Dermis microvascular lymphatic vessel endothelial cell (primary cell): ENCODE measurements at regions not wholly inside any gene's neighbourhood (a gene's known extent, or its start where the extent isn't known, plus 50 kb on each side); places are given as distances from the start of the nearest gene placed in this dataset.
A peak's percentile ranks its signal among the peaks of the same experiment; 100 is the strongest.

ENCODE experiments used
- DNase-seq, 2 donors: peaks; one replicate each; pipeline versions ENCODE4 v3.0.0 to v3.0.0-alpha.2; 2010; ENCODE audit warnings: low read depth in 2 of 2

- no peak for DNase-seq
Measured at GRCh38 chr13:108435393-108436149, 166.1 kb downstream of the TNFSF13B start.

GRCh38 chr13:108437496-108437895 lies 168.0 kb downstream of the TNFSF13B start:
- DNase-seq = no peak

GRCh38 chr13:108439556-108439955 lies 170.0 kb downstream of the TNFSF13B start:
- no peak for DNase-seq

DNA sequence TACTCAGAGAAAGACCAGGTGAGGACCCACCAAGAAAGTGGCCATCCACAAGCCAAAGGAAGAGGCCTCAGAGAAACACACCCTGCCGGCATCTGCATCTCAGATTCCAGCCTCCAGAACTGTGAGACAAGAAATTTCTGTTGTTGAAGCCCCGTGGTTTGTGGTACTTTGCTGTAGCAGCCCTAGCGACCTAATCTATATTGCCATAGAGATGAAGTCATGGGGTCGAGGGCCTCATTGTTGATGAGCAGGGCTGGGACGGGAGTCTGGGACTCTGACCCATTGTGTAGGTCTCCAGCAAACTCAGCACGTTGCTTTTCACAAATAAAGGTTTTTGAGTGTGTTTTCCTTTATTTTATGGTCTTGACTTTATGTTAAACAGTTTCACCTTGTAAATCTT lies 174.9 kb downstream of the TNFSF13B start:
- no peak for DNase-seq

DNA sequence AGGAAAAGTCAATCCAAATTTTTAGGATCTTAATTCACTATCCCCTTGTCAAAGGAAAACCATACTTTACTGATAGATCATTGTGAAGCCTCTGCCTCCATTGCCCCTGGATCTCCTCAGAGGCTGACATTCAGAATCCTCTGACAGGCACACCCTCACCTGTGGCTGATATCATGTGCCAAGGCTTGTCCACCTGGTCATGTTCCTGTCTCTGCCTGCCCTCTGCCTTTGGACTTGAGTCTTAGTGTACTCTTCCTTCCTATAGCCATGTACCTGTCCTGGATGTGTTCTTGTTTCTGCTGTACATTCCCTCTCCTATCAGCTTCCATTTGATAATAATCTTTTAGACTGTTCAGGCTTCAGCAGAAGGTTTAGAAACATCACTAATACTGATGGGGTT lies 179.4 kb downstream of the TNFSF13B start:
- no peak for DNase-seq

- no peak for DNase-seq
Measured at GRCh38 chr13:108451121-108451520, 178.3 kb upstream of the MYO16 start.

GRCh38 chr13:108455320-108455719 lies 174.1 kb upstream of the MYO16 start:
- no peak for DNase-seq

GRCh38 chr13:108460043-108460442 lies 169.4 kb upstream of the MYO16 start:
- no peak for DNase-seq

GRCh38 chr13:108460746-108461145 lies 168.7 kb upstream of the MYO16 start:
- DNase-seq = no peak

DNA sequence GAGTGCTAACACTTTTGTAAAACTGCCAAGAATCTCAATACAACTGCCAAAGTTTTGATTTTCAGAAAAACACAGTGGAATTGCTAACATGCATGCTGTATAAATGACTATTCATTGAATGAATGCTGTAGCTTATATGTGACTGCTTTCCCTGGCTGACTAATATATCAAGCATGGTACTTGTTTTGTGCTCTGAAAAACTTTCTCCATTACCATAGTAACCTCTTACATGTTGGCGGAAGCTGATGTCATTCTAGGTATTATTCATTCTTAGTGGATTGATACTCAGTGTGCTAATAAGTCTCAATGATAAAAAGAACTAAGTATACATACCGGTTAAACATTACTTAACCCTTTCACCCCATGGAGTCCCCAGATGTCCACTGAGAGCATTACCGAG lies 166.1 kb upstream of the MYO16 start:
- DNase-seq = peak in 1 of 2 donors; percentile 3

GRCh38 chr13:108470921-108471320 lies 158.5 kb upstream of the MYO16 start:
- no peak for DNase-seq

DNA sequence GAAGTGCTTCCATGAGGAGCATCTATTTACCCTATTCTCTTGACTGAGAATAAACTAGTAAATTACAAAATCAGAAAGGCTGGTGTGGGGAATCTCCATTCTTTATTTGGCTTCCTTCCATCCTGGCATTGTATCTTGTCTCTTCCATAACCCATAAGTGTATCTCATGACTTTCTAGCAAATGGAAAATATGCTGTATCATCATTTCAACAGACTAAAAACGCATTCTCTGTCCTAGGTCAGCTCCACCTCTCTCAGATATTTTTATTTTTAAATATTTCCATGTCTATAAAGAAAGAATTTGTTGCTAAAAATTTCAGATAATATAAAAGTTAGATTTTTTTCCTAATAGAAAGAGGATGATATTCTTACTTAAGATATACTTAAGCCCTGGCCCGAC lies 154.2 kb upstream of the MYO16 start:
- no peak for DNase-seq

- no peak for DNase-seq
Measured at GRCh38 chr13:108477376-108477775, 152.0 kb upstream of the MYO16 start.

- no peak for DNase-seq
Measured at GRCh38 chr13:108478179-108478578, 151.2 kb upstream of the MYO16 start.

GRCh38 chr13:108483981-108484380 lies 145.4 kb upstream of the MYO16 start:
- no peak for DNase-seq

GRCh38 chr13:108486096-108486495 lies 143.3 kb upstream of the MYO16 start:
- no peak for DNase-seq

DNA sequence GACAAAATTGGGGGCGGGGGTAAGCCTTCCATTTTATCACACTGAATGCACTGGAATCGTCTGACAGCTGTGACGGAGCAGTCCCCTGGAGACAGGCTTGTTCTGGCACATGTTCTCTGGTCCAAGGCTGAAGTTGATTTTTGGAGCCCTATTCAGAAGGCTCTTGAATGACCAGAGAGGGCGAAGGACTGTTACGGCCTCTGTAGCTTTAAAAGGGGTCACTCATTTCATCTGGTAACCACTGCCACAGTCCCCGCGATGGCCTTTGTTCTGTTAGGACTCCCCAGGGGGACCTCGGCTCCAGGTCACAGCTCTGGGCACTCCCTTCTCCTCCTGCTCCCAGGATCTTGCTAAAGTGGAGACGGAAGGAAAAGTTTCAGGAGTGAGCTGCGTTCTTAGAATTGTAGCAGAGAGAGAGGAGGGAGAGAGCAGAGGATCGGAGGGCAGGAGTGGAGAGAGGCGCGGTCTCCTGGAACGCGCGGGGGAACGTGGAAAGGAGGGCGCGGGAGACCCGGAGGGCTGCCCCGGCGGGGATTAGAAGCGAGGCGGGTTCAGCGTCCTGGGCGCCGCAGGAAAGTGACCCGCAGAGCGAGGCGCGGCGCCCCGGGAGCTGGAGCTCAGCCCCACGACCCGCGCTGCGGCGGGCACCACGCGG lies 134.3 kb upstream of the MYO16 start:
- DNase-seq = no peak

DNA sequence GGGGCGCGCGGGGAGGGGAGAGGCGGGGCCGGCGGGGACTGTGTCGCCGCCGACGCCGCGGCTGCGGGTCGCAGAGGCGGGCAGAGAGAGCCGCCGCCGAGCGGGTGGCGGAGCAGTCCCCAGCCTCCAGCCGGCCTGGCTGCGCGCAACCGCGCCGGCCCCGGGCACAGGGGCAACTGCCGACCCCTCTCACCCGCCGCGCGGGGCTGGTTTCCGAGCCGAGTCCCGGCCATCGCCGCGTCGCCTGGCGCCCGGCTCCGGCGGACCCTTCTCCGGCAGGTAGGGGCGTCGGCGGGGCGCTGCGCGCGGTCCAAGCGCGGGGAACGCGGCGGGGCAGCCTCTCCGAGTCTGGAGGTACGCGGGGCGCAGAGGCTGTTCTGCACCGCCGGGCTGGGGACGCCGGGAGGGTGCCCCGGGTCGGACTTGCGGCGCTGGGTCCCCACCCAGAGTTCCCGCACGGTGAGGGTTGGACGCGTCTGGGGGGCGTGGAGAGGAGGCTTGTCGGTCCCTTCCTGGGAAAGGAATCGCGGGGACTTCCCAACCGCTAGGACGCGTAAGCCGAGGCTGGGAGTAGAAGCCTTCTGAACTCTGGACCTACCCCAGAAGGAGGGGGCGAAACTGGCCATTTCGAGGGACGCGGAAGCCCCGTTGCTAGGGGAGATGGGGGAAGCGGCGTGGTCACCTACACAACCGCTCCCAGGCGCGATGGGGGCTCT lies 133.6 kb upstream of the MYO16 start:
- DNase-seq = no peak

DNA sequence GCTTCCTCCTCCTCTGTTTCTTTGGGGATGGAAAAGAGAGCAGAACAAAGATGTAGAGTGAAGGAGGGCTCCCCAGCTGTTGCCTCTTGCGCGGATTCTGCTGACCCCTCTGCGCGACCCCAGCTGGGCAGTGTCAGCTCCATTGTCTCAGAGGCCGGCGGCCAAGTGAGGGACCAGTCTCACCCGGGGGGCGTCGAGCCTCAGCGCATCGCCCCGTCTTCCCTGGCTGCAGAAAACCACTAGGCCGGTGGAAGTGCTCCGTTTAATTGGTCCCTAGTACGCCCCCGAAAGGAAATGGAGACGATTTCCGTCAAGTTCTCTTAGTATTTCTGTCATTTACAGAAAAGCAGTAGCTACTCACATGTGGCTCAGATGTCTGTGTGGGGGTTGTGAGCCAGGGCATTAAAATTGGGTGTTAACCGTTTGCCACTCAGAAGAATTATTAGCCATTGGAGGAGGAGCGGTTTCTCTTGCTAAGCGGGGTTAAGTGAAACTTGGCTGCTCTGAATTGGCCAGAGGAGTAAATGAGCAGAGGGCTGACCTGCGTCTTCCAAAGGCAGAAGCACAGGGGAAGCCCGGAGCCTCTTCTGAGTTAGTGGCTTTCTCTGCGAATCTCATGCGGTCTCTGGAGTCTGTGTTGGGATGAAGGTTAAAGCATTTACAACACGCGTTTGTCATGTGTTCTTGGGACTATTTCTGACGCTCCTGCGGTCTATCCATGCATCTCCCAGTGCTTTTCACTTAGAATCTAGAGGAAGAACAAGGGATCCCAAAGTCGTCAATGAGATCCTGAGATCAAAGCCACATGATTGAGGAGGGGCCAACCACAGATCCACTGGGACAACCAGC lies 132.8 kb upstream of the MYO16 start:
- no peak for DNase-seq

DNA sequence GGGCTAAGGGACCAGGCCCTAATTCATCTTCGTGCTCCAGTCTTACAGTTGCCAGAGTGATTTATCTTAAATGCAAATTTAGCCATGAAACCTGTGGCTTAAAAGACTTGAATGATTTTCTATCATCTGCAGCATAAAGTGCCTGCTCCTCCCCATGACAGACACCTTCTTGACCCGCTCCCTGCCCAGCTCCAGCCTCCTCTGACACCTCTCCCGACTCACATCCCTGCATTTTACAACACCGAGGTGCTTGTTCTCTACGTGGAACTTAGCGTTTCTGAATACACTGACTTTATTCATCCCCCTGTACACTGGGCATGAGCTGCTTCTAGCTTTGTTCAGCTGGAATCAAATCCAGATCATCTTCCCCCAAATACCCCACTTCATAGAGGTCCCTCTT lies 128.7 kb upstream of the MYO16 start:
- DNase-seq = no peak

DNA sequence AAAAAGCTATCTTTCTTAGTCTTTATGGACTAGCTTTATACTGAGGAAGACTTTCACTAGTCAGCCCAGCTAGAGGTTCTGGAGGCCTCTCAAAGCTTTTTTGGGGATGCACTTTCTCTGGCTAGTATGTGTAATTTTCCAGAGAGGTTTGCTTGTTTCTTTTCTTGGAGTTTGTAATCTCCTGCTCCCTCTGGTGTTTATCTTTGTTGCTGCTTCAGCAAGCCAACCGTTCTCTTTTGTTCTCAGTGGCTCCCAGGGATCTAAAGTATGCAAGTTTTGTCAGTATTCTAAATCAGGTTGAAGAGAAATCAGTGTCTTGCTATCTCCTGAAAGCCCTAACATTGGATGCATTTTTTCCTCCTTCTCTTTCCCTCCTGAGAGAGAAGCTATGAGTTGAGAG lies 121.1 kb upstream of the MYO16 start:
- DNase-seq = no peak

DNA sequence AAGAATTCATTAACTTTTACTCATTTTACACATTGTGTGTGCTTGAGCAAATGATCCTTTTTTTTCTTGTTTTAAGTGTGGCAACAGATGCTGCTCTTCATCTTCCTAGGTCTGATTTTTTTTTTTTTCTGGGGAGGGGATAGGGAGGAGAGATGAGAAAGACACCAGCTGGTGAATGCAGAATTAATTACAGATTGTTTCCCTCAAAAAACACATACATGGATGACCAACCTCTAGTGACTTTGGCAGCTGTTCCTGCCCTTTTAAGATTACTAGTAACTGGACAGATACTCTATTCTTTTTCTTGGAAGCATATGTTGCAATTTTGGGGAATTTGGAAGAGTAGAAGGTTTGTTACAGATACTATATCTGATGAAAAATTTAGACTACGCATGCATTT lies 103.6 kb upstream of the MYO16 start:
- no peak for DNase-seq
